Activated naive CD4-positive, alpha-beta T cell treated with anti-CD3 and anti-CD28 coated beads, Interleukin-2, amount 10 ng/mL, durations not matched to agents 7 days and 5 days (primary cell): ENCODE measurements at regions not wholly inside any gene's neighbourhood (a gene's known extent, or its start where the extent isn't known, plus 50 kb on each side); places are given as distances from the start of the nearest gene placed in this dataset.

Source experiments
- CTCF ChIA-PET: fragments of 350-600 bp; sonication (Branson Sonifier 250); formaldehyde crosslinking; loops from one replicate; lab custom pipeline; 2021; ENCODE audit warnings: antibody characterized with exemption; lab: Charles Lee
- DNase-seq: peaks from one replicate; pipeline ENCODE4 v3.0.0-alpha.2; 2020
- H3K27ac Mint-ChIP-seq: one replicate; pipeline ENCODE4 v1.8.0; 2021; ENCODE audit warnings: mild to moderate bottlenecking, moderate library complexity, mixed read lengths
- H3K27me3 Mint-ChIP-seq: one replicate; pipeline ENCODE4 v1.8.0; 2021; ENCODE audit warnings: mild to moderate bottlenecking, mixed read lengths
- H3K36me3 Mint-ChIP-seq: one replicate; pipeline ENCODE4 v1.8.0; 2021; ENCODE audit warnings: mixed read lengths
- H3K4me1 Mint-ChIP-seq: one replicate; pipeline ENCODE4 v1.8.0; 2021; ENCODE audit warnings: mixed read lengths
- H3K4me3 Mint-ChIP-seq: one replicate; pipeline ENCODE4 v1.8.0; 2021; ENCODE audit warnings: mild to moderate bottlenecking, moderate library complexity, mixed read lengths
- H3K9me3 Mint-ChIP-seq: one replicate; pipeline ENCODE4 v1.8.0; 2021; ENCODE audit warnings: mixed read lengths

DNA sequence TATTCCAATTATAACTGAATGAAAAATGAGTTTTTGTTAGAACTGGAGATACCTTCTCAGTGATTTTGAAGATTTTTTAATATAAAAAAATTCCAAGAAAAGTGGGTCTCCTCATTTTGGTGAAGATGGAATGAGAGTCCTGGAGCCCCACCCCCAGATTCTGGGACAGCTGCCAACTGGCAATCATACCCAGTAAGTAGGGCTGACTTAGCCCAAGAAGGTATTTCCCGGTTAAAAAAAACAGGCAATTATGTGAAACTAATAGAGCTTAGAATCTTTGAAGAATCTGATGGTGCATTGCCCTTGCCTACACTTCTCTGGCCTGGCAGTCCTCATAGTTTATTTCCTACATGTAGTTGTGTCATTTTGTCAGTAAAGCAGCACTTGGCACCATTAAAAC lies 52.8 kb upstream of the VWDE start:
- no peak for DNase-seq
- Mint-ChIP-seq H3K9me3 (no peaks in the 10 kb centered on the region), H3K4me3 (no peak overlapping the region), H3K27me3 (peaks cover 4% of the 10 kb centered on the region), H3K4me1 (no peaks in the 10 kb centered on the region), H3K36me3 (no peaks in the 10 kb centered on the region), H3K27ac (no peak overlapping the region)
- CTCF ChIA-PET = interaction anchor here (2.4 kb wide), 1 partner anchor 34 kb away, joined by 9 read pairs; no protein-coding TSS in a partner anchor

GRCh38 chr7:12458520-12459131 lies 55.0 kb upstream of the VWDE start:
- H3K4me3 Mint-ChIP-seq = no peak overlapping the region

GRCh38 chr7:12467837-12468236 lies 64.2 kb upstream of the VWDE start:
- no peak for DNase-seq
- H3K4me1 Mint-ChIP-seq = no peaks in the 10 kb centered on the region
- H3K4me3 Mint-ChIP-seq = no peak overlapping the region
- H3K36me3 Mint-ChIP-seq = no peaks in the 10 kb centered on the region
- no peaks in the 10 kb centered on the region for H3K9me3 Mint-ChIP-seq
- CTCF ChIA-PET = no interaction called here
- H3K27me3 Mint-ChIP-seq = no peaks in the 10 kb centered on the region
- H3K27ac Mint-ChIP-seq = no peak overlapping the region

More at GRCh38 chr7:12458520-12459131, 55.0 kb upstream of the VWDE start:
- Mint-ChIP-seq H3K36me3 (no peaks in the 10 kb centered on the region), H3K9me3 (no peaks in the 10 kb centered on the region), H3K27ac (no peak overlapping the region), H3K27me3 (peaks cover 4% of the 10 kb centered on the region), H3K4me1 (no peaks in the 10 kb centered on the region)
- DNase-seq = no peak
- CTCF ChIA-PET = interaction anchor here (0.6 to 3.5 kb wide), 30 partner anchors 10 to 389 kb away, joined by 3 to 83 read pairs (median 4); partner anchors contain the start of genes TMEM106B and VWDE

GRCh38 chr7:12469568-12469967 lies 65.9 kb upstream of the VWDE start:
- H3K4me1 Mint-ChIP-seq = no peaks in the 10 kb centered on the region
- no peak overlapping the region for H3K4me3 Mint-ChIP-seq
- no peaks in the 10 kb centered on the region for H3K36me3 Mint-ChIP-seq
- CTCF ChIA-PET = interaction anchor here (1.1 to 1.4 kb wide), 2 partner anchors 11 to 13 kb away, joined by 3 to 5 read pairs; no protein-coding TSS in a partner anchor
- no peak overlapping the region for H3K27ac Mint-ChIP-seq
- peaks cover 5% of the 10 kb centered on the region for H3K27me3 Mint-ChIP-seq
- no peaks in the 10 kb centered on the region for H3K9me3 Mint-ChIP-seq
- DNase-seq = no peak

DNA sequence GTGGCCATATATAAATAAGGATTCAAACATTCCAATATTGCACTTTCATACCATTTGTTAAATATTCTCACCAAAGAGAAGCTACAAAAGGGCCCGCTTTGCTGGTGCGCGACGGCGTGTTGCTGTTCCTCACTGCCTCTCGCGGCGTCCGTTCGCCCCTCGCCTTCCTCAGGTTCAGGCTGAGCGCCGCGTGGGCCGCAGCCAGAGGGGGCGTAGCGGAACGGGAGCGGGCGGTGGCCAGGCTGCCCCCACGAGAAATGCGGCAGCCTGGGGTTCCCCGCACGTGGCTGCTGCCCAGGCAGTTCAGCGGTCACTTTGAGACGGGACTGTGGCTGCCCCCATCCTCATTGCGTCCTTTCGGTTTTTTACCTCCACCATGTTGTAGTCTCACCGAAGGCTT lies 67.3 kb upstream of the VWDE start:
- CTCF ChIA-PET = interaction anchor here (1.1 kb wide), 1 partner anchor 12 kb away, joined by 5 read pairs; no protein-coding TSS in a partner anchor
- H3K27me3 Mint-ChIP-seq = peaks cover 5% of the 10 kb centered on the region

GRCh38 chr7:12474035-12474434 lies 70.4 kb upstream of the VWDE start:
- H3K27me3 Mint-ChIP-seq = peaks cover 5% of the 10 kb centered on the region
- H3K4me1 Mint-ChIP-seq = no peaks in the 10 kb centered on the region
- H3K36me3 Mint-ChIP-seq = no peaks in the 10 kb centered on the region
- DNase-seq = no peak
- no peak overlapping the region for H3K4me3 Mint-ChIP-seq
- H3K9me3 Mint-ChIP-seq = no peaks in the 10 kb centered on the region
- CTCF ChIA-PET = interaction anchor here (1.2 to 2.1 kb wide), 2 partner anchors 16 kb away, joined by 3 to 10 read pairs; no protein-coding TSS in a partner anchor
- H3K27ac Mint-ChIP-seq = no peak overlapping the region

More for the DNA sequence above, 67.3 kb upstream of the VWDE start:
- H3K4me1 Mint-ChIP-seq = no peaks in the 10 kb centered on the region
- H3K4me3 Mint-ChIP-seq = no peak overlapping the region
- H3K27ac Mint-ChIP-seq = no peak overlapping the region
- H3K9me3 Mint-ChIP-seq = no peaks in the 10 kb centered on the region
- no peaks in the 10 kb centered on the region for H3K36me3 Mint-ChIP-seq
- DNase-seq = no peak

DNA sequence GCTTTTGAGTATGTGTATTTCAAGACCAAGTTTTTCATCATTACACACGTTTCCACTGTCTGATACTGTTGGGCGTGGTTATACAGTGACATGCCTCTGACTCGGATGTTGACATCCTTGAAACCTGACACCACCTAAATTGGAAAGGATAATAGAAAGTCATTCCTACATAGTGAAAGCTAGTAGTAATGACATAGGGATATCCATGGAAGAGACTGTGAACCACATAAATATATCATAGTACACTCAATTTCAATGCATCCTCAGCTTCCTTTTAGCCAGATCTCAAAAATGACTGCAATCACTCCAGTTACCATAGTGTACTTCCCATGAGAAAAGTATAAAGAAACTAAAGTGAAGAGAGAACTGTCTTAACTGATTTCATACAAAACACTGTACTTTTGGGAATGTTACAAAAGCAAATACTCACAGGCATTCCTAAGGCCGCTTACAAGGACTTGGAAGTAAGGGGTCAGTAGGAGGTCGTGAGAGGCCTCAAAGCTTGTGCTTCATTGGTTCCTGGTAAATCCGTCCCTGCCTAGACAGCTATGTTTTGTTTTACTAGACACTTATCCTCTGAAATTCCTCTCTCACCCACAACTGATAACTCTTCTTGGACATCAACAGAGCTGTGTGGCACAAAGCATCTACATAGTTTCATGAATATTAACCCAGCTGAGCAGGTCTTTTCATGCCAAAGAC lies 71.8 kb upstream of the VWDE start:
- H3K4me3 Mint-ChIP-seq = no peak overlapping the region
- DNase-seq = no peak
- no peak overlapping the region for H3K27ac Mint-ChIP-seq
- H3K9me3 Mint-ChIP-seq = no peaks in the 10 kb centered on the region
- CTCF ChIA-PET = interaction anchor here (1.0 to 2.1 kb wide), 2 partner anchors 14 to 17 kb away, joined by 4 to 10 read pairs; no protein-coding TSS in a partner anchor
- no peaks in the 10 kb centered on the region for H3K4me1 Mint-ChIP-seq
- no peaks in the 10 kb centered on the region for H3K36me3 Mint-ChIP-seq
- peaks cover 5% of the 10 kb centered on the region for H3K27me3 Mint-ChIP-seq

GRCh38 chr7:12477620-12478019 lies 74.0 kb upstream of the VWDE start:
- peaks cover 5% of the 10 kb centered on the region for H3K27me3 Mint-ChIP-seq
- H3K36me3 Mint-ChIP-seq = no peaks in the 10 kb centered on the region
- H3K27ac Mint-ChIP-seq = no peak overlapping the region
- peaks cover 10% of the 10 kb centered on the region for H3K4me1 Mint-ChIP-seq
- CTCF ChIA-PET = interaction anchor here (0.9 kb wide), 1 partner anchor 19 kb away, joined by 3 read pairs; no protein-coding TSS in a partner anchor
- DNase-seq = no peak
- H3K9me3 Mint-ChIP-seq = no peaks in the 10 kb centered on the region
- no peak overlapping the region for H3K4me3 Mint-ChIP-seq

GRCh38 chr7:12481722-12482121 lies 78.1 kb upstream of the VWDE start:
- no peak for DNase-seq
- H3K27ac Mint-ChIP-seq = peak overlapping the region; percentile 34
- H3K36me3 Mint-ChIP-seq = no peaks in the 10 kb centered on the region

GRCh38 chr7:12485845-12486244 lies 82.2 kb upstream of the VWDE start:
- no peak overlapping the region for H3K4me3 Mint-ChIP-seq
- no peak for DNase-seq
- H3K9me3 Mint-ChIP-seq = no peaks in the 10 kb centered on the region
- H3K4me1 Mint-ChIP-seq = peaks cover 10% of the 10 kb centered on the region
- H3K36me3 Mint-ChIP-seq = no peaks in the 10 kb centered on the region
- peaks cover 3% of the 10 kb centered on the region for H3K27me3 Mint-ChIP-seq
- CTCF ChIA-PET = interaction anchor here (1.1 kb wide), 1 partner anchor 28 kb away, joined by 4 read pairs; no protein-coding TSS in a partner anchor
- H3K27ac Mint-ChIP-seq = no peak overlapping the region

More at GRCh38 chr7:12481722-12482121, 78.1 kb upstream of the VWDE start:
- H3K4me1 Mint-ChIP-seq = peaks cover 10% of the 10 kb centered on the region
- CTCF ChIA-PET = interaction anchor here (3.5 kb wide), 1 partner anchor 23 kb away, joined by 15 read pairs; no protein-coding TSS in a partner anchor
- H3K9me3 Mint-ChIP-seq = no peaks in the 10 kb centered on the region
- no peak overlapping the region for H3K4me3 Mint-ChIP-seq
- peaks cover 3% of the 10 kb centered on the region for H3K27me3 Mint-ChIP-seq

DNA sequence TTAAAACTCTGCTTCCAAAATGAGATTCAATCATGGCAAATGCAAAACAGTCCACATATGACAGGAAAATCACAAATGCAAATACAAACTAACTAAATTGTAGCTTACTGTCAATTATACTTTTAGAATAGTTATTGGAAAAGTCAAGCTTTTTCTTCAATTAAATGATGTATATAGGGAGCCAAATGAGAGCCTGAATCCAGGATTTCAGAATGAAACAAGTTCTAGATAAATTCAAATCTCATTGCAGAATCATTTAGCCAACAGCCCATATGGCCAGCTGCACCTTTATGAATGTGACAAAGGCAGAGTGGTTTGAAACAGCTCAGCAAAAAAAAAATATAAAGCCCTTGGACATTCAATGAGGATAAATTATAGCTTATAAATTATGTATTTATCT lies 82.2 kb upstream of the SCIN start:
- CTCF ChIA-PET = interaction anchor here (0.6 to 1.8 kb wide), 3 partner anchors 25 to 151 kb away, joined by 3 to 23 read pairs (median 6); no protein-coding TSS in a partner anchor
- Mint-ChIP-seq H3K36me3 (no peaks in the 10 kb centered on the region), H3K4me3 (no peak overlapping the region), H3K27me3 (peaks cover 3% of the 10 kb centered on the region), H3K4me1 (no peaks in the 10 kb centered on the region), H3K27ac (no peak overlapping the region), H3K9me3 (no peaks in the 10 kb centered on the region)
- no peak for DNase-seq

DNA sequence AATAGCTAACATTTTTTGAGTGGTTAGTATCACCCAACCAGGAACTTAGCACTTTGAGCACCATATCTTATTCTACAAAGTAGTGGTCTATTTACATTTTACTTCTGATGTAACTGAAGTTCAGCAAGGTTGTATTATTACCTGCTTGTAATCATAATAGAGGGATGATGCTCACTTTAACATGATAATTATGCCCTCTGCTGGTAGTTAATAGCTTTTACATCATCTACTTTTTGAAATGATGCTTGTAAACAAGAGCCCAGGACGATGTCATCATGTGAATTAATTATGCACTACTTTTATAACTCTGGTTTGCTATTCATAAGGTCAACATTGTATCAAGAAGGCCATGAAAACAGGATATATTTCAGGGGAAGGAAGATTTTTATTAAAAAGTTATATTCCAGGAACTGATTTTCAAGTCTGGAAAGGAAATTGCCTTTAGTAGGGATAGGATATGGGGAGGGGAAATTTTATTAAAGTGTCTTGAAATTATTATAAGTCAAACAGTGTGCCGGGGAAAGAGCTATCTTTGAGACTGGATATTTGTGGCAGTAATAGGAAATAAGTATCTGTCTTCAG lies 80.3 kb upstream of the SCIN start:
- DNase-seq = no peak
- Mint-ChIP-seq H3K36me3 (no peaks in the 10 kb centered on the region), H3K9me3 (no peaks in the 10 kb centered on the region), H3K4me1 (no peaks in the 10 kb centered on the region), H3K4me3 (no peak overlapping the region), H3K27ac (no peak overlapping the region), H3K27me3 (no peaks in the 10 kb centered on the region)
- CTCF ChIA-PET = interaction anchor here (0.8 to 2.5 kb wide), 18 partner anchors 10 to 1063 kb away, joined by 3 to 83 read pairs (median 4); no protein-coding TSS in a partner anchor

DNA sequence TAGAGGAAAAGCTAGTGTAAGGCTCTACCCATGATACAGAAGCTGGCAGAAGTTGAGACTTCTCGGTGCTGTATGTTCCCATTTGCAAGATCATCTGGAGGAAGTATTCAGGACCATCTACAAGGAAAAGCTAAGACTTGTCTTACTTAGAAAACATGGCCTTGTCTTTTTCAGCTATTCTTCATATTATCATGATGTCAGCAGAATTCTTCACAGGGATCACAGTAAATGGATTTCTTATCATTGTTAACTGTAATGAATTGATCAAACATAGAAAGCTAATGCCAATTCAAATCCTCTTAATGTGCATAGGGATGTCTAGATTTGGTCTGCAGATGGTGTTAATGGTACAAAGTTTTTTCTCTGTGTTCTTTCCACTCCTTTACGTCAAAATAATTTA lies 79.6 kb upstream of the SCIN start:
- Mint-ChIP-seq H3K27ac (no peak overlapping the region), H3K4me3 (no peak overlapping the region), H3K27me3 (no peaks in the 10 kb centered on the region), H3K9me3 (no peaks in the 10 kb centered on the region), H3K4me1 (no peaks in the 10 kb centered on the region), H3K36me3 (no peaks in the 10 kb centered on the region)
- no peak for DNase-seq
- CTCF ChIA-PET = interaction anchor here (0.7 to 2.5 kb wide), 11 partner anchors 11 to 424 kb away, joined by 3 to 83 read pairs (median 6); no protein-coding TSS in a partner anchor

DNA sequence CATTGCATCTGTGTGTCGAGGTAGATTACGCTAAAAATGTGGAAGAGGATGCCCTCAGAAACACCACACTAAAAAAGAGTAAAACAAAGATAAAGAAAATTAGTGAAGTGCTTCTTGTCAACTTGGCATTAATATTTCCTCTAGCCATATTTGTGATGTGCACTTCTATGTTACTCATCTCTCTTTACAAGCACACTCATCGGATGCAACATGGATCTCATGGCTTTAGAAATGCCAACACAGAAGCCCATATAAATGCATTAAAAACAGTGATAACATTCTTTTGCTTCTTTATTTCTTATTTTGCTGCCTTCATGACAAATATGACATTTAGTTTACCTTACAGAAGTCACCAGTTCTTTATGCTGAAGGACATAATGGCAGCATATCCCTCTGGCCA lies 79.0 kb upstream of the SCIN start:
- no peaks in the 10 kb centered on the region for H3K27me3 Mint-ChIP-seq
- CTCF ChIA-PET = interaction anchor here (0.7 to 2.5 kb wide), 6 partner anchors 11 to 425 kb away, joined by 3 to 83 read pairs (median 6); no protein-coding TSS in a partner anchor
- no peaks in the 10 kb centered on the region for H3K36me3 Mint-ChIP-seq
- H3K4me1 Mint-ChIP-seq = no peaks in the 10 kb centered on the region
- H3K27ac Mint-ChIP-seq = no peak overlapping the region
- DNase-seq = no peak
- H3K4me3 Mint-ChIP-seq = no peak overlapping the region
- H3K9me3 Mint-ChIP-seq = no peaks in the 10 kb centered on the region
